HG03342 (cell line): ENCODE measurements at regions not wholly inside any gene's neighbourhood (a gene's known extent, or its start where the extent isn't known, plus 50 kb on each side); places are given as distances from the start of the nearest gene placed in this dataset.

Source experiments
- ATAC-seq: cut with Tn5 transposase; IDR thresholded peaks from one replicate; pipeline ENCODE4 v1.9.1; 2021; ENCODE audit warnings: mild to moderate bottlenecking, moderate library complexity; ENCODE audit not compliant: unreplicated experiment

GRCh38 chr6:166754218-166755030 is 127.4 kb upstream of the RPS6KA2 start:
- no peak for ATAC-seq

- no peak for ATAC-seq
These were observed 126.1 kb upstream of the RPS6KA2 start for GRCh38 chr6:166752928-166753721.

GRCh38 chr6:166752097-166752496 is 125.0 kb upstream of the RPS6KA2 start:
- peak; percentile 86 for ATAC-seq

- ATAC-seq, result peak; percentile 74
These were observed 124.1 kb upstream of the RPS6KA2 start for GRCh38 chr6:166751051-166751595.

- no peak for ATAC-seq
These were observed 123.2 kb upstream of the RPS6KA2 start for GRCh38 chr6:166750108-166750793.

GRCh38 chr6:166749666-166750065 is 122.6 kb upstream of the RPS6KA2 start:
- ATAC-seq, result no peak

GRCh38 chr6:166747644-166748595 is 120.9 kb upstream of the RPS6KA2 start:
- ATAC-seq, result no peak

GRCh38 chr6:166745801-166746668 is 119.0 kb upstream of the RPS6KA2 start:
- no peak for ATAC-seq

- no peak for ATAC-seq
These were observed 117.4 kb upstream of the RPS6KA2 start for GRCh38 chr6:166744223-166745134.

- ATAC-seq, result no peak
These were observed 116.6 kb upstream of the RPS6KA2 start for GRCh38 chr6:166743406-166744222.

- ATAC-seq, result no peak
These were observed 115.9 kb upstream of the RPS6KA2 start for GRCh38 chr6:166742981-166743380.

GRCh38 chr6:166739976-166740318 is 112.9 kb upstream of the RPS6KA2 start:
- no peak for ATAC-seq

GRCh38 chr6:166739117-166739975 is 112.3 kb upstream of the RPS6KA2 start:
- no peak for ATAC-seq

- no peak for ATAC-seq
These were observed 111.5 kb upstream of the RPS6KA2 start for GRCh38 chr6:166738386-166739116.

GRCh38 chr6:166737261-166737660 is 110.2 kb upstream of the RPS6KA2 start:
- no peak for ATAC-seq

GRCh38 chr6:166736634-166737033 is 109.6 kb upstream of the RPS6KA2 start:
- no peak for ATAC-seq
